ENCODE measurements at regions not wholly inside any gene's neighbourhood (a gene's known extent, or its start where the extent isn't known, plus 50 kb on each side); places are given as distances from the start of the nearest gene placed in this dataset.

DNA sequence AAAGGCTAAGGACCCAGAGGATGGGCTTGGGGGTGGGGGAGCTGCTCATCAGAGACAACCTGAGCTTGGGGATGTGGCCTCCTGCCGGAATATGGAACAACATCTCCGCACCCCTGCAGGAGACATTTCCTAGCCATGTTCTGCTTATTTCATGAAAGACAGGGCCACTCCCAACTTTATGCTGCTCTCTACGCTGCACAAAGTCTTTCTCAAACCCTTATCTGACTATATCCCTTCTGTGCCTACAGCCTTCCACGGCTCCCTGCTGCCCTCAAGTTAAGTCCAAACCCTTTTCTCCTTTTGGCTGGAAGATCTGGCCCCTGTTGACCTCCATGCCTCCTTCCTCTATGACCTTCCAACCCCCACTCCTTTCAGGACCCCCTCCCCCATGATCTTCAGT is 562.0 kb downstream of the MN1 start:
- Histone ChIP-seq H3K79me1 (ENCODE audit: low read depth, low read length) (no peaks in the 10 kb centered on the region), H2BK20ac (ENCODE audit: low read length) (no peak overlapping the region), H2AK5ac (ENCODE audit: low read depth, low read length) (no peak overlapping the region), H4K91ac (replicated peaks; ENCODE audit: insufficient read length, low read length) (no peak overlapping the region), H4K20me1 (replicated peaks in 1 of 2; ENCODE audit: control insufficient read depth in 1 of 2, insufficient read depth in 2 of 2, low read length in 2 of 2) (no peaks in the 10 kb centered on the region), H4K5ac (ENCODE audit: insufficient read length, low read depth, low read length) (no peak overlapping the region), H3K27ac (ENCODE audit: low read depth, low read length) (no peak overlapping the region), H2BK12ac (ENCODE audit: low read depth, low read length) (no peak overlapping the region), H2BK120ac (replicated peaks; ENCODE audit: low read depth, low read length) (no peak overlapping the region), H3K9ac (replicated peaks in 1 of 4; ENCODE audit: extremely low read depth in 1 of 4, low read depth in 3 of 4, low read length in 3 of 4) (no peak overlapping the region), H3K4ac (replicated peaks; ENCODE audit: insufficient read length, low read depth, low read length) (no peak overlapping the region), H2BK15ac (ENCODE audit: low read length) (no peak overlapping the region), H4K8ac (ENCODE audit: extremely low read depth, insufficient read depth, low read length) (no peak overlapping the region), H3K27me3 (replicated peaks in 1 of 4; ENCODE audit: control insufficient read depth in 3 of 4, extremely low read depth in 1 of 4, insufficient read depth in 3 of 4, low read length in 3 of 4) (no peaks in the 10 kb centered on the region; a peak in 1 of 7 replicates), H3K23ac (ENCODE audit: insufficient read length) (no peak overlapping the region), H3K9me3 (ENCODE audit: insufficient read depth in 2 of 2, low read depth in 1 of 2, low read length in 1 of 2) (no peaks in the 10 kb centered on the region), H3K56ac (replicated peaks; ENCODE audit: insufficient read length, low read depth, low read length) (no peak overlapping the region), H2BK5ac (ENCODE audit: low read depth, low read length) (no peak overlapping the region), H2AFZ (ENCODE audit: low read length) (no peak overlapping the region), H3K4me1 (replicated peaks in 1 of 4; ENCODE audit: control insufficient read depth in 3 of 4, insufficient read depth in 4 of 4, low read length in 3 of 4) (peaks cover 0 to 6% (median 4%) of the 10 kb centered on the region in 4 experiments; a peak in 5 of 7 replicates), H3K79me2 (ENCODE audit: control insufficient read depth in 1 of 2, insufficient read depth in 2 of 2, low read length in 2 of 2) (no peaks in the 10 kb centered on the region), H3K14ac (ENCODE audit: insufficient read length) (no peak overlapping the region), H3K4me2 (ENCODE audit: insufficient read depth in 1 of 2, low read depth in 2 of 2, low read length in 2 of 2) (no peak overlapping the region), H3K23me2 (ENCODE audit: low read depth, low read length) (no peaks in the 10 kb centered on the region), H3K36me3 (ENCODE audit: control insufficient read depth in 2 of 4, insufficient read depth in 4 of 4, low read length in 3 of 4) (no peaks in the 10 kb centered on the region), H3K4me3 (ENCODE audit: extremely low read depth in 1 of 4, insufficient read depth in 2 of 4, low read depth in 3 of 4, low read length in 4 of 4) (no peak overlapping the region), H3K18ac (ENCODE audit: extremely low read depth, low read length) (no peak overlapping the region)
- FAIRE-seq (no peak), DNase-seq (ENCODE audit: low read depth in 1 of 2, low spot score in 2 of 2) (no peak)
- POLR2A ChIA-PET (ENCODE audit: partially characterized antibody): interaction anchor here (1.5 kb wide), 1 partner anchor 15 kb away, joined by 3 read pairs; no protein-coding TSS in a partner anchor
- 93% methylated on average over 4 of the region's 4 CpGs; no CpG with 5 or more reads in 1 of the 2 experiments for WGBS, 2 experiments (ENCODE audit: extremely low coverage in 1 of 2, insufficient coverage in 1 of 2, insufficient read length in 1 of 2, insufficient replicate concordance in 2 of 2, low coverage in 1 of 2, low lambda C conversion rate in 2 of 2, missing lambda C conversion rate in 1 of 2)
- CTCF ChIA-PET (ENCODE audit: partially characterized antibody): no interaction called here
- TF ChIP-seq RAD21 (IDR thresholded peaks at IDR 0.05 in 1 of 2, conservative IDR thresholded peaks at IDR 0.05 in 1 of 2; ENCODE audit: low read depth in 2 of 2, low read length in 2 of 2) (no peak), SRF (IDR thresholded peaks at IDR 0.05; ENCODE audit: low read depth, low read length) (no peak), EGR1 (IDR thresholded peaks at IDR 0.05; ENCODE audit: borderline replicate concordance, low read depth, low read length) (no peak), RBBP5 (IDR thresholded peaks at IDR 0.05; ENCODE audit: borderline replicate concordance, low read depth, low read length) (no peak), SP1 (IDR thresholded peaks at IDR 0.05; ENCODE audit: low read depth, low read length) (no peak), EP300 (IDR thresholded peaks at IDR 0.05; ENCODE audit: borderline replicate concordance in 1 of 2, low read depth in 2 of 2, low read length in 2 of 2) (no peak)
- TF ChIP-seq, protein P1, sequence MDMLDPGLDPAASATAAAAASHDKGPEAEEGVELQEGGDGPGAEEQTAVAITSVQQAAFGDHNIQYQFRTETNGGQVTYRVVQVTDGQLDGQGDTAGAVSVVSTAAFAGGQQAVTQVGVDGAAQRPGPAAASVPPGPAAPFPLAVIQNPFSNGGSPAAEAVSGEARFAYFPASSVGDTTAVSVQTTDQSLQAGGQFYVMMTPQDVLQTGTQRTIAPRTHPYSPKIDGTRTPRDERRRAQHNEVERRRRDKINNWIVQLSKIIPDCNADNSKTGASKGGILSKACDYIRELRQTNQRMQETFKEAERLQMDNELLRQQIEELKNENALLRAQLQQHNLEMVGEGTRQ (IDR thresholded peaks at IDR 0.05; ENCODE audit: low read length): no peak

Data from H1 (cell line).